ENCODE measurements at regions not wholly inside any gene's neighbourhood (a gene's known extent, or its start where the extent isn't known, plus 50 kb on each side); places are given as distances from the start of the nearest gene placed in this dataset.
"Not testable (repeated sequence)": the region's sequence is repeated elsewhere in the genome, so short reads cannot be mapped to it uniquely, and the experiment has no call there.

- H3K27ac ChIP-seq = no peak overlapping the region
- TF ChIP-seq, protein P1, sequence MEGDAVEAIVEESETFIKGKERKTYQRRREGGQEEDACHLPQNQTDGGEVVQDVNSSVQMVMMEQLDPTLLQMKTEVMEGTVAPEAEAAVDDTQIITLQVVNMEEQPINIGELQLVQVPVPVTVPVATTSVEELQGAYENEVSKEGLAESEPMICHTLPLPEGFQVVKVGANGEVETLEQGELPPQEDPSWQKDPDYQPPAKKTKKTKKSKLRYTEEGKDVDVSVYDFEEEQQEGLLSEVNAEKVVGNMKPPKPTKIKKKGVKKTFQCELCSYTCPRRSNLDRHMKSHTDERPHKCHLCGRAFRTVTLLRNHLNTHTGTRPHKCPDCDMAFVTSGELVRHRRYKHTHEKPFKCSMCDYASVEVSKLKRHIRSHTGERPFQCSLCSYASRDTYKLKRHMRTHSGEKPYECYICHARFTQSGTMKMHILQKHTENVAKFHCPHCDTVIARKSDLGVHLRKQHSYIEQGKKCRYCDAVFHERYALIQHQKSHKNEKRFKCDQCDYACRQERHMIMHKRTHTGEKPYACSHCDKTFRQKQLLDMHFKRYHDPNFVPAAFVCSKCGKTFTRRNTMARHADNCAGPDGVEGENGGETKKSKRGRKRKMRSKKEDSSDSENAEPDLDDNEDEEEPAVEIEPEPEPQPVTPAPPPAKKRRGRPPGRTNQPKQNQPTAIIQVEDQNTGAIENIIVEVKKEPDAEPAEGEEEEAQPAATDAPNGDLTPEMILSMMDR (IDR thresholded peaks at IDR 0.05) = no peak
- no peak for TF ChIP-seq ZFX (IDR thresholded peaks at IDR 0.05; ENCODE audit: borderline replicate concordance)
Measured at GRCh38 chr4:141851246-141851891, 215.0 kb downstream of the IL15 start.

GRCh38 chr4:141853091-141853764 lies 216.8 kb downstream of the IL15 start:
- H3K27ac ChIP-seq = no peak overlapping the region
- TF ChIP-seq, protein P1 (IDR thresholded peaks at IDR 0.05) = no peak
- no peak for TF ChIP-seq ZFX (IDR thresholded peaks at IDR 0.05; ENCODE audit: borderline replicate concordance)

GRCh38 chr4:141858437-141858836 lies 222.1 kb downstream of the IL15 start:
- no peak overlapping the region for H3K27ac ChIP-seq
- no peak for TF ChIP-seq ZFX (IDR thresholded peaks at IDR 0.05; ENCODE audit: borderline replicate concordance)
- TF ChIP-seq, protein P1 (IDR thresholded peaks at IDR 0.05) = no peak

GRCh38 chr4:141860974-141861373 lies 224.6 kb downstream of the IL15 start:
- no peak overlapping the region for H3K27ac ChIP-seq
- no peak for TF ChIP-seq ZFX (IDR thresholded peaks at IDR 0.05; ENCODE audit: borderline replicate concordance)
- TF ChIP-seq, protein P1 (IDR thresholded peaks at IDR 0.05) = peak; percentile 49

DNA sequence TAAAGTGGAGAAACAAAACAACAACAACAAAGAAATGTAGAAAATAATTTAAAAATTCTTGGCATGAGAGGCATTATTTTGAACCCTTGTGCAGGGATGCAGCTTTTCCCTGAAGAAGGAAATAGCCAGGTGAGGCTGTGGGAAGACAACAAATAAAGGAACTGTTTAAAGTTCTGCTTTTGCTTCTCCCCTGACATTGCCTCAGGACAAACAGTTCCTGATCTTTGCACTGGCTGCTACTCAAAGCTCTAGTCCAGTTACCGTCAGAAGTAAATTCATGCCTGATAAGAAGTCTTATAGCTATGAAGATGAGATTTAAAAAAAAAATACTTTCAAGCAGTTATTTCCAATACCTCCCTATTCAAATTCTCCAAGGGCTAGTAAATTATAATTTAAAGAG lies 233.8 kb downstream of the IL15 start:
- no peak for TF ChIP-seq ZFX (IDR thresholded peaks at IDR 0.05; ENCODE audit: borderline replicate concordance)
- TF ChIP-seq, protein P1 (IDR thresholded peaks at IDR 0.05) = no peak
- no peak overlapping the region for H3K27ac ChIP-seq

DNA sequence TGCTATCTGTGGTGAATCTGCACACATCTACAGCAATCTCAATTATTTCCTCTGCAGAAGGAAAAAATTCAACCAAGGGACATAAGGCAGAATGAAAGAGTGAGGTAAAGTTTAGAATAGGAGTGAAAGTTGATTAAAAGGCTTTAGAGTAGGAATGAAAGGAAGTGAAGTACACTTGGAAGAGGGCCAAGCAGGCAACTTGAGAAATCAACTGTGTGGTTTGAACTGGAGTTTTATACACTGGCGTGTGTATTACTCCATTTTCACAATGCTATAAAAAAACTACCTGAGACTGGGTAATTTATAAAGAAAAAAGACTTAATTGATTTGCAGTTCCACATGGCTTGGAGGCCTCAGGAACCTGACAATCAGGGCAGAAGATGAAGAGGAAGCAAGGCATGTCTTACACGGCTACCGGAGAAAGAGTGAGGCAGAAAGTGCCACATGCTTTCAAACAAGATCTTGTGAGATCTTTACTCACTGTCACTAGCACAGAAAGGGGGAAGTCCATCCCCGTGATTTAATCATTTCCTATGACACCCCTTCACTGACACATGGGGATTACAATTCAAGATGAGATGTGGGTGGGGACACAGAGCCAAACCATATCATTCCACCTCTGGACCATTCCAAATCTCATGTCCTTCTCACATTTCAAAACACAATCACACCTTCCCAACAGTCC lies 234.8 kb downstream of the IL15 start:
- H3K27ac ChIP-seq = no peak overlapping the region
- no peak for TF ChIP-seq ZFX (IDR thresholded peaks at IDR 0.05; ENCODE audit: borderline replicate concordance)
- TF ChIP-seq, protein P1 (IDR thresholded peaks at IDR 0.05) = no peak

GRCh38 chr4:141882650-141883049 lies 246.3 kb downstream of the IL15 start:
- not testable (repeated sequence) for H3K27ac ChIP-seq

Measured in 22Rv1 (cell line).